Activated CD4-positive, CD25-positive, alpha-beta regulatory T cell (primary cell): ENCODE measurements at regions not wholly inside any gene's neighbourhood (a gene's known extent, or its start where the extent isn't known, plus 50 kb on each side); places are given as distances from the start of the nearest gene placed in this dataset.
"Not testable (repeated sequence)": the region's sequence is repeated elsewhere in the genome, so short reads cannot be mapped to it uniquely, and the experiment has no call there.

ENCODE experiments used
- DNase-seq, 4 experiments: peaks; one replicate each; lab custom pipeline; 2025; lab: John Stamatoyannopoulos, UW

DNA sequence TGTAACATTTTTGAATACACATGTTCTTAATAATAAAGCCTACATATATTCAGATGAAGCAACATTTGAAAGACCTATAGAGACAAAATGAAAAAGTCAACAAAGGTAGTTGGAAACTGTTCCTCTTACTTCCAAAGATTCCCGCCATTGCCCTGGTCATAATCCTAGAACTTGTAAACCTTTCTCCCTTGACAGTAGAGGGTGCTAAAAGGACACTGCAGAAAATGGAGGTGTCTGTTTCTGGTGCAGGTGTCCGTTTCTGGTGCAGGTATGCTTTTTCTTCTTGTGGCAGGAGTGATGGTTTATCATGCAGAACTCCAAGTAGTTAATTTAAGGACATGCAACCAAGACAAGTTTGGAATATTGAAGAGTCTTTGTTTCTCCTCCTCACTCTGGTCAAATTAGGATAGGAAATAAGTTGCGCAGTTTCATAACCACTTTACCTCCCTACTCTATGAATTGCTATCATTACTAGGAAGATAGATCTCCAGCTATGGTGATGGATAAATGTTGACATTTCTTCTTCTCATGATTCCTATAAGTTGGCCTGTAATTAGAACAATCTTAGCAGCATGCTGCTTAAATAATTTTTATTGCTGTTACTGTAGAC lies 56.0 kb upstream of the FAM174A start:
- DNase-seq: no peak

DNA sequence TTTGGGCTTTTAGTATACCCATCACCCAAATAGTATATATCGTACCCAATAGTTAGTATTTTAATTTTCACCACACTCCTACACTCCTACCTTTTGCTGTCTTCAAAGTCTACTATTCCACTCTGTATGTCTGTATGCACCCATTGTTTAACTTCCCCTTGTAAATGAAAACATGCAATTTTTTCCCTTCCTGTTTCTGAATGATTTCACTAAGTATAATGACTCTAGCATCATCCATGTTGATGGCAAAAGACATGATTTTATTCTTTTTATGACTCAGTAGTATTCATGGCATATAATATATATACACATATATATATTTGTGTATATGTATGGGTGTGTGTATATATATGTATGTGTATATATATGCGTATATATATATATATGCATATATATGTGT lies 63.1 kb upstream of the FAM174A start:
- DNase-seq: no peak

DNA sequence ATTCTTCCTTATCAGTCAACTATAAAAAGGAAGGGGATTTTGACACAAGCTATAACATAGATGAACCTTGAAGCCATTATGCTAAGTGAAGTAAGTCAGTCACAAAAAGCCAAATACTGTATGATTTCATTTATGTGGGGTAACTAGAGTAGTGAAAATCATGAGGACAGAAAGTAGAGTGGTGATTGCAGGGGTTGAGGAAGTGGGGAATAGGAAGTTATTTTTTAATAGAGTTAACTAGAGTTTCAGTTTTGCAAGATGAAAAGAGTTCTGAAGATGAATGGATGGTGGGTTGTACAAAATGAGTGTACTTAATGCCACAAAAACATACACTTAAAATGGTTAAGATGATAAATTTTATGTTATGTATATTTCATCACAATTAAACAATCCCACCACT lies 65.4 kb upstream of the FAM174A start:
- DNase-seq: no peak

DNA sequence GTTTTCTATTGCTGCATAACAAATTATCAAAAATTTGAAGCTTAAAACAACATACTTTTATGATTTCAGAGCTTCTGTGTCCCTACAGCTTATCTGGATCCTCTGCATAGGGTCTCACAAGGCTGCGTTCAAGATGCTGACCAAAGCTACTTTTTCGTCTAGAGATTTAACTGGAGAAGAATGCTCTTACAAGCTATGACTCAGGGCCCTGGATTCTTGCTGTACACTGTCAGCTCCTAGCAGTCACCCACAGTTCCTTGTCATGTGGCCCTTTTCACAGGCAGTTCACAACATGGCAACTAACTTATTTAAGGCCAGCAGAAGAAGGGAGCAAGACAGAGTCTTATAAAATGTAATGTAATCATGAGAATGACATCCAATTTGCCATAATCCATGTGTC lies 70.8 kb upstream of the FAM174A start:
- no peak for DNase-seq

DNA sequence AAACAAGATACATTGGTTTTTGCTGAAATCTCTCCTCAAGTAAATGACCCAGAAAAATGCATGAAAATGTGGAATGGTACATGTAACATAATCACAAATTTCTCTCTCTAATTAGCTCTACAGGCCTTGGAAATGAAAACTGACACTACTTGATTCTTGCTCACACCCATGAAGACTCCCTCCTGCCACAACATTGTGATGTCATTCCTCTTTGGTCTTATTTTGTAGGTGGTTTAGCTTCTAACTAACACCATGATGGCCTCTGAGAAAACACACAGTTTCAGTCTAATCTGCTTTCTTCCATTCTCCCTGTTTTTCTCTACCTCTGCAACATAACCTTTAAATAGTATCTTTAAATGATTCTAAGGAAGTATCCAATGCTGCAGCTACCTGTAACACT lies 78.6 kb upstream of the FAM174A start:
- no peak for DNase-seq

DNA sequence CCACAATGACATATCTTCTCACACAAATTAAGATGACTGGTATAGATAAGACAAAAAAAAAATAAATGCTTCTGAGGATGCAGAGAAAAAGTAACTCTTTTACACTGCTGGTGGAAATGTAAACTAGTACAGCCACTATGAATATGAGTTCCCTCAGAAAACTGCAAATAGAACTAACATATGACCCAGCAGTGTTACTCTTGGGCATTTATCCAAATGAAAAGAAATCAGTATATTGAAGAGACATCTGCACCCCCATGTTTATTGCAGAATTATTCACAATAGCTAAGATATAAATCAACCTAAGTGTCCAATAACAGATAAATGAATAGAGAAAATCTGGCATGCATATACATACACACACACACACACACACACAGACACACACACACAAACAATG lies 83.0 kb upstream of the FAM174A start:
- no peak for DNase-seq

DNA sequence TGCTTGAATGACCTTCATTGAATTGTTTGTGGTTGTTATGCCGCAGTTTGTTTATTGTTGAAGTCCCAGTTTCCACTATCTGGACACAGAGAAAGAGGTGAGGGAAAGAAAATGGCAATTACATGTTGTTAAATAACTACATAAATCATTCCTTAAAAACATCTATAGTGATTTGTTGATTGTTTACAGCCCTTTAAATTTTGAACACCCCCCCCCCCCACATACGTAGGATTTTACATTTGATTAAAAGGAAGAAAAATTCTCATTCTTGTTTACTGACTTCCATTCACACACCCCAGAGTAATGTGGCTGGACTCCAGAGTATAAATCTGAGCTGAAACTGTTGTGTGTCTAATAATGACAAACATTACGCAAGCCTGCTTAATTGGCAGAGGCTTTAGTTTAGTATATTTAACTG lies 87.1 kb upstream of the FAM174A start:
- DNase-seq: no peak

DNA sequence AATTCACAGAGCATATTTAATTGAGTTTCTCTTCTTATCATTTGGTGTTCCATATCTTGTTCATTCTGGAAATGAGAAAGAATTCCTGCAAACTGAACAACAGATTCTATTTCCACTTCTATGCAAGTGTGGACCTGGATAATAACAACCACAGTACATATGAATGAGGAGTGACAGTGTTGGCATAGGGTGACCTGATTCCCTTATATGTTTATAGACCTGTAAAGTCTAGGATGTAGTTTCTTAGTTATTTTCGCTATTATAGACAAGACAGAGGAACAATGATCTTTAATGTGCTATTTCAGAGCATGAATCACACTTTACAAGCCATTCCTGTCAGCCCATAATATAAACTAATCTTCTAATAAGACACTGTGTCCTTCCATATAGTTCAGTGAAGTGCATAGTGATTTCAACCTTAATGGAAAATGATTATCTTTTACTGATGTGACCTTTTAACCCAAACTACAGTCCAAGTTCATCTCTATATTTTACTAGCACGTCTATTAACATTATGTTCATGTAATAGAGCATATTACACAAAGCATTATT lies 88.2 kb upstream of the FAM174A start:
- no peak for DNase-seq

DNA sequence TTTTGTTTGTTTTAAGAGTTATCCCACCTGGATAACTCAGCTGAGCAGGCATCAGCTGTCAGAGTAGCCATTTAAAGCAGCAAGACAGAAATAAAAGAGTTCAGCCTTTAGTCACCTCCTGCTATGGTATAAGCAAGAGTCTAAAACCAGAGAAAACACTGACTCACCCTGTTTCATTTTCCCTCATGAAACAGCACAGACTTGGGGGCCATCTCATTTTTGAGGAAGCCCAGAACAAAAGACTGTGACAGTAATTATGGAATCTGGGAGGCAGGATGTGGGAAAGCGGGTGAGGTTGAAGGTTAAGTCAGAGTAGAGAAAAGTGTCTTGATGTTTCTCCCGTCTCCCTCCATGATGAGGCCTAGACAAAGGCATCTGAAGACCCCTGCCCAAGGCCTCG lies 90.2 kb upstream of the FAM174A start:
- no peak for DNase-seq

DNA sequence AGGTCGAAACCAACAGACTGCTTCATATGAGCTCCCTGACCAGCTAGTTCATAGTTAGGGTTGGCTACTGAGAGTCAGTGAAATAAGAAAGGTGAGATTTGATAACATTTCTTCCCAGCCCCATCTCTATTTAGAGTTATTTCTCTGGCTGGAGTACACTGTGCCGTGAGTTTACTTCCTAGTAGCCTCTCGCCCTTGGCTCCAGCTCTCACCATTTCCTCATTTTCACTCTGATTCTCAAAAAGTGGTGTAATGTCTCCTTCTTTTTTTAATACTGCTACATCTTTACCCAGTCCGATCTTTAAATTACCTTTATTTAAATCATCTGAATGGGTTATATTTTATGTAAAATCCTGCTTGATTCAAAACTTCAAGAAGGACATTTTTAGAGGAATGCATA lies 100.4 kb upstream of the FAM174A start:
- DNase-seq: no peak

DNA sequence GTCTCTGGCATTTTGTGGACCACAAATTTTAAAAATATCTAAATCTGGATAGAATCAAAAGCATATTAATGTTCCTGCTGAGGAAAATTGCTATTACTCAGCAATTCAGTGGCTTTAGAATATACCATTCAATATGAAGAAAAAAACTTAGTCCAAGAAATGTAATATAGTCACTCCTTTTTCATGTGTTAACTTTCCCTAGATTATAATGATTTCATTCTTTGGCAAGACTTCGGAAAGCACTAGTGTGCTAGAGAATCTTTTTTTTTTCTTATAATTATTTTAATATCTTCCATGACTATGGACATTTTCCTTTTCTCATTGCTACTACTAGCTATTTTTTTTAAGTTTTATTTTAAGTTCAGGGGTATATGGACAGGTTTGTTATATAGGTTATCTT lies 102.4 kb upstream of the FAM174A start:
- no peak for DNase-seq

DNA sequence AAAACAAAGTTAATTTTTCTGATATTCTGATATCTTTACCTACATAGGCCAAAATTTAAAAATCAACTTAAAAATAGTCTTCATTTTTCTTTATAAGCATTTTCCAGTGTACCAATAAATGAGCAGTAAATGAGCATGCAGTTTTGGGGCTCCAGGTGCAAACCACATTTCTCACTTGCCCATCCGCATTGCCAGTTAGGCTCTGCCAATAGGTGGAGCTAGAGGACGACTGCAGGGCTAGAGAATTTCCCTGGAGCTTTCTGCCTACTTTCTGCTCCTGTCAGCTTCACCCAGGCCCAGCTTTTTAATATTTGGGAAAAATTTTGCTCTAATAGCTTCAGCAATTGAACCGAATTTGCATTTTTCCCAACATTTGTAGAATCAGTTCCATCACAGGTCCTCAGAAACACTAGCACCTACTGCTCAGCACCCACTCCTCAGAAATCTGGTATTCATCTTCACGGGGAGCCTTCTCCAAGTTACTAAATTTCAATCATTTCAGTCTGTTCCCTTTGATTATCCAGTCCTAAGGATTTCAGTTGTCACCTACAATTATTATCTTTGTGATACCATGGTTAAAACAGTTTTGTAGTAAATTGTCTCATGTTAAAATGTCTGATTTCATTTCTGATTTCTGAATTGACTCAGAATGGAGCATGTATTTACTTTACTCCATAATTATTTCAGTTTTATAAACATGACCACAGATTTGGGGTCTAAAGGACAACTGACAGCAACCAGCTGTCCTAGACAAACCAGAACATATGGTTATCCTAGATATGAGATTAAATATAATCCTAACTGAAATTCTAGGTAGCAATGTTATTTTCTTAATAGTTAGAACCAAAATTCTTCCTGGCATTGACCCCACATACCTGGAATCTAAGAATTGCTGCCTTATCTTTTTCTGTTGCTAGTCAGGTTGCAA lies 104.6 kb upstream of the FAM174A start:
- DNase-seq: peak in 2 of 4 experiments; percentile 1 to 5

DNA sequence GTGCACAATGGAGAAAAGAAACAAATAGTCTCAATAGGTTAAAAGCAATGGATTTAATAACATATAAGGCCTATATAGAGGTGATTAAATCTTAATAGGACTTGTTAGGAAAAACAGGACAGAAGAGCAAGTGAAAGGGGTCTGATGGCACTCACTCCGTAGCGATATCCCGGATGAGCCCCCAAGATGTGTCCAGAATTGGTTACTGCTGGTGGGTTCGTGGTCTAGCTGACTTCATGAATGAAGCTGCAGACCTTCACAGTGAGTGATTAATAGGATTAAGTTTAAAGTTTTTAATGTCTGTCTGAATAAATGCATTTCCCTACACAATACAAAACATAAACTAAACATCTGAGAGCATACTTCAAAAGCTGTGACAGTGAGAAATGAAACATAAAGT lies 110.4 kb upstream of the FAM174A start:
- DNase-seq: no peak

DNA sequence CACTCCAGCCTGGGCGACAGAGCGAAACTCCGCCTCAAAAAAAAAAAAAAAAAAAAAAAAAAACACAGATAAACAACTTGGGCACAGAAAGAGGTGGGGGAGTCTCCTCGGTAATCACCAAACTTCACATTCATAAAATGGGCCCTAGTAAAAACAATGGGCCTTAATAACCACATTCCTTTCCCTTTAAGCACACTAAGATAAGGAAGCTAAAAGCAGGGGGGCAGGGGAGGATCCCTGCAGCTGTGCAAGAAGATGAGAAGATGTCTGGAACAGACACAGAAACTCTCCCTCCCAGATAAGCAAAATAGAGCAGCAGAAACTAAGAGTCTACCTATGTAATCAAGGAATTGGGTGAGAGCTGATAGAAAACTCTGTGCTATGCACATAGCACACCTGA lies 111.2 kb upstream of the FAM174A start:
- no peak for DNase-seq

DNA sequence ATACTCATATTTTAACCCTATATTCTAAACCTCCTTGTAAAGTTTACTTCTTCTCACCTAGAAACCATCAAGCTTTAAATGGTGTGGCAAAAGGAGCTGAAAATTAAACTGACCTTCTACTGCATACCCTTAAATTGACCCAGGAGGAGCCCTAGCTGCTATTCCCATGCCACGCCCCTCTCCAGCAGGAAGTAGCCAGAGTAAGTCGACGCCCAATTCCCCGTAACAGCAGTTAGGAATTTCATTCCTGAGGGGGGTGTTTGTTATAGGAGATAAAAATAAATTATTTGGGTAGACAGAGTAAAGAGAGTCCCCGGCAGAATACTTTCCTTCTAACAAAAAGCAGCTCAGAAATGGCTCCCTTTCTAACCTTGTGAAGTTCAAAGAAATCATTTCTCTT lies 111.8 kb upstream of the FAM174A start:
- DNase-seq: no peak

DNA sequence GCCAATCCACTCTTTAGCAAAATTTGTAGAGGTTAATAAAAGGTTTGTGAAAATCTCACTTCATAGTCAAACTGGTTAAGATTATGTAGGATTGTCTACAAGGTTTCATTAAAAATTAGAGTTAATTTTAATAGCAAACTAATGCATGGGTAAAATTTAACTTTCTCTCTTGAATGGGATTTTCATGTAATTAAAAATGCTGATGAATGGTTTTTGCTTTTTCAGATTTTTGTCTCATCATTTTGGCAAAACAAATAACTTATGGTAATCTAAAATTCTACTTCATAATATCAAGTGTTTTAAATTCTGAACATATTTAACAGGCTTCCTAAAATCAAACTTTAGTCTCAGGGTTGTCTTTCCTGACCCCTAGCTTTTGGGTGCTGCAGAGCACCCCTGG lies 113.8 kb upstream of the FAM174A start:
- DNase-seq: no peak

DNA sequence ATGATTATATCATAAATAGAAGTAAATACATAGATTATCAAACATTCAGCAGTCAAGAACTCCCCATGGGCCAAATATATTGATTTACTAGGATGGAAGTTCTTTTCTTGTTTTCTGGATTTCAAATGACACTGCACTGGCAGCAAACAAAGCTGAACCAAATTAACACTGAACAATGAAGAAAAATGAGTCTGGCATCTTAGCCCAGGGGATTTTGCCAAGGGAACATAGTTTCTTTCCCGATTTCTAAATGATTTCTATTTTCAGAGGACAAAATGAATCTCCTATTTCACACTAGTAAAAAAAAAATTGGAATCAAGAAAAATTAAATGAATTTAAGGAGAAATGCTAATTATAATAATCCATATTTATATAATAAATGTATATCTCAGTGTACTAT lies 116.9 kb upstream of the FAM174A start:
- DNase-seq: no peak

DNA sequence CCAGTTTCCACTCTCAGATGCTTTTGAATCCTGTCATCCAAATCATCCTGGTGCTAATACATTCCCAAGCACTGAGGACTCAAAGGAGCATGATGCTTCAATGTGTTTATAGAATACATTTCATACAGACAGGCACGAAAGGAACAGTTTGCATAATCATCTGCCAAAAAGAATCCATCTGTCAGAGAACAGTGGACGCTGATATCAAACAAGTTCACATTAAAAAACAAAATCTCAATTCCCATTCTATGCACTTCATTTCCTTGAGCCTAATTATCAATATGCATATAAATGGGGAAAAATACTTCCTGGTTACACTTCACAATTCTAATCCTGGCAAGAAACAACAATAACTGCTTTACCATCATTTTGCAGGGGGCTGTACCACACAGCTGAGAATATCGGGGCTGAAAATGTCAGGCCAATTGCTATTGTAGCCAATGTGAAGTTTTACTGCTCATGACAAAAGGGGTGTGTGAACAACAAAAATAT lies 125.5 kb upstream of the FAM174A start:
- no peak for DNase-seq

DNA sequence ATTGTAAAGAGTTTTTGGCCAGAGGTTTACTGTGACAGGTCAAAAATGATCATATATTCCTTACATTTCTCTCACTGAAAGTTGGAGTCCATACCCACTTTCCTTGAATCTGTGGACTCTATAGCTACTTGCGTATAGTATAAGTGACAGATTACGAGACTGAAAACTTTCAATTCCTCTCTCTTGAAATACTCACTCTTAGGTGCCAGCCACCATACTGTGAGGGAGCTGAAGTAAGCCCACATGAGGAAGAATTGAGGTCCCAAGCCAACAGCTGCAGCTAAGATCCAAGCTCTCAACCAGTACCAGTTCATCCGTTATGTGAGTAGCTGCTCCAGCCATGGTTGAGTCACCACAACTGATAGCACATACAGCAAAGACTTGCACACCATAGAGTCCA lies 128.1 kb upstream of the FAM174A start:
- no peak for DNase-seq

DNA sequence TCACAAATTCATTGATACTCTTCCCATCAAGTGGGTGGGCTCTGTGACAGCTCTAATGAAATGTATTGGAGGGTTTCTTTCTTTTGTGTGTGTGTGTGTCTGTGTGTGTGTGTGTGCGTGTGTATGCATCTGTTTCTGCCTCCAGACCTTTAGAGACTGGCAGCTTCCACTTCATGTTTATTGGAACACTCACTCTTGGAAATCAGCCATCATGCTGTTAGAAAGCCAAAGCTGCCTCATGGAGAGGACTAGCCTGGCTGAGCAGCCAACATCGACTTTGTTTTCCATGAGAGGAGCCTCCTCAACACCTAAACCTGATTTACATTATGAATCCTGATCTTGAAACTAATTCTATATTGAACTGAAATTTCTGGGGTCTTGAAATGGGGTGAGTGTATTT lies 128.5 kb upstream of the FAM174A start:
- no peak for DNase-seq

DNA sequence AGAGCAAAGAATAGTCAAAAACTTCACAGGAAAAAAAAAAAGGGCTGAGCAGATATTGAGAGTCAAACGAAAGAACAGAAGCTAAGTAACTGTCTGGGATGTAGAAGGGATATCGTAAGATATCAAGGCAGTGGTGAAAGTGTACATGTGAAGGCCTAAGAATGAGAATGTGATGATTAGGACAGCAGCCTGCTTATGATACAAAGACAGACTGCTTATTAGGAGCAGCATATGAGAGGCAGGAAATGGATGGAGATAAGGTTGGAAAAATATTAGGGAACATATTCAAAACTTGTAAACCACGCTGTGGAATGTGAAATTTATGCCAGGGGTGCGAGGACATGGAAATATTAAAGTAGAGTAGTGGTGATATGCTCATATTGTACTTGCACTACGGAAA lies 133.1 kb upstream of the FAM174A start:
- no peak for DNase-seq

DNA sequence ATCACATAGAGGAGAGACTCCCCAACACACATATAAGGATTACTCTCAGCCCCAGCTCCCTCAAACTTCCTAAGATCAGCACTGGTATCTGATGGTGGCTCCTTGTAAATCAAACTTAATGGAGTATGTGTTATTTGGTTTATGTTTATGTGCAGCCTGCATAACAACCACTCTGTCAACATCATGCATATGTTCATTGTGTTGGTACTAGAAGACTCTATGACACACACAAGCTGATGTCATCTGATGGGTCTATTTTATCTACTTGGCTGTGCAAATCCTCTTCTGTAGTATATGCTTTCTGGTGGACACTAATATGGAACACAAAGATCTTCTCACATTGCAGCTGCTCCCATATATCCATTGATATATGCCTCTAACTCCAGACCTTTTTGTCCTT lies 134.0 kb upstream of the FAM174A start:
- DNase-seq: no peak

DNA sequence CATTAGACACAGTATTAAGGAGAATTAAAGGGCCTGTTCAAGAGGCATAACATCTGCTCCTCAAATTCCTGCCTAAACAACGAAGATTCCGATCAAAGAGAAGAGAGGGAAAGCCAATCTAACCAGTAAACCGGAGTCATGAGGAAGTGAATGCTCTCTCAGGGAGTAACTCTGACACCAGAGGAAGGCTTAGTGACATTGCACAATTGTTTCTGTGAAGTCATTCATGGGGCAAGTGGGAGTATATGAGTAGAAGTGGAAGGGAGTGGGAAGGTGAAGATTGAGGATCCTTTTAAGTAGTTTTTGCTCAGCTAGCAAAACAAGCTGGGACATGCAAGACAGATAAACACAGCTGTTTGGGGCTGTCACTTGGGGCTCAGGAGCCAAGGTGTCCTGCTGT lies 136.4 kb upstream of the FAM174A start:
- DNase-seq: not testable (repeated sequence)
